IPS DF 6.9 (cell line): ENCODE measurements at regions not wholly inside any gene's neighbourhood (a gene's known extent, or its start where the extent isn't known, plus 50 kb on each side); places are given as distances from the start of the nearest gene placed in this dataset.

Experiments used
- DNase-seq: peaks from one replicate; pipeline ENCODE4 v3.0.0-alpha.2; 2013; ENCODE audit warnings: low read depth, low spot score
- H3K27ac ChIP-seq: one replicate; pipeline ENCODE4 v1.5.1; 2013; ENCODE audit warnings: low read length, control low read depth
- H3K27me3 ChIP-seq: 2 replicates; pipeline ENCODE4 v1.6.1; 2013; ENCODE audit warnings: mild to moderate bottlenecking, low read length; ENCODE audit not compliant: control insufficient read depth, insufficient read depth
- H3K36me3 ChIP-seq: 2 replicates; pipeline ENCODE4 v1.6.1; 2013; ENCODE audit warnings: low read length; ENCODE audit not compliant: control insufficient read depth, insufficient read depth
- H3K4me1 ChIP-seq: 2 replicates; pipeline ENCODE4 v1.6.1; 2013; ENCODE audit warnings: low read length; ENCODE audit not compliant: control insufficient read depth, insufficient read depth
- H3K4me3 ChIP-seq: 2 replicates; pipeline ENCODE4 v1.5.1; 2013; ENCODE audit warnings: mild to moderate bottlenecking, low read length
- H3K9me3 ChIP-seq: 2 replicates; pipeline ENCODE4 v1.6.1; 2013; ENCODE audit warnings: low read length, inconsistent platforms; ENCODE audit not compliant: control insufficient read depth, insufficient read depth
- WGBS: extraction: QIAGEN DNeasy Blood & Tissue Kit; methylation state at CpG from one replicate; pipeline ENCODE4 v1.1.7; 2013; ENCODE audit warnings: mixed read lengths, missing lambda C conversion rate; ENCODE audit not compliant: insufficient read length, insufficient coverage; 5-methylcytosine and 5-hydroxymethylcytosine counted together

DNA sequence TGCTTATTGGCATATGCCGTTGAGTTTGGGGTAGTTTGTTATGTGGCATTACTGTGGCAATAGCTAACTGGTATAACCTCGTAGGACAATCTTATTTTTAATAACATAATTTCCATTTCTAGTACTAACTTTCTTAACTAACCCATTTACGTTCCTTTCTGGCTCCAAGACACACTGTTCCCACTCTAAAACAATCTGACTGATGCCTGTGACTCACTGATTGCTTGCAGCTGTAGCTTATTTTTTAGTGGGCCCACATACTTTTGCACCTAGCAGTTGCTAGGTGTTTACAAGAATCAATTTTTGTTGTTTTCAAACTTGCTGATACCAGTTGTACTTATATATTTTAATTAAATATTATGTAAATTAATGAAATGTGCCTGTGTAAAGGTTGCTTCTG lies 52.2 kb downstream of the FAT3 start:
- Histone ChIP-seq H3K36me3 (no peaks in the 10 kb centered on the region), H3K4me1 (peaks cover 2% of the 10 kb centered on the region; the same call in 1 of the 2 replicates), H3K27ac (no peak overlapping the region), H3K27me3 (no peaks in the 10 kb centered on the region), H3K4me3 (no peak overlapping the region), H3K9me3 (no peaks in the 10 kb centered on the region)
- 100% methylated on average over 1 of the region's 3 CpGs for WGBS
- no peak for DNase-seq

- H3K4me1 ChIP-seq: no peaks in the 10 kb centered on the region; the same call in 1 of the 2 replicates
- H3K36me3 ChIP-seq: no peaks in the 10 kb centered on the region
- H3K27me3 ChIP-seq: no peaks in the 10 kb centered on the region
- no peak for DNase-seq
- H3K27ac ChIP-seq: no peak overlapping the region
- no CpG with 5 or more reads among the region's 1 CpG for WGBS
- H3K4me3 ChIP-seq: no peak overlapping the region
- no peaks in the 10 kb centered on the region for H3K9me3 ChIP-seq
Observed at GRCh38 chr11:92277871-92278270, 53.3 kb downstream of the FAT3 start.

DNA sequence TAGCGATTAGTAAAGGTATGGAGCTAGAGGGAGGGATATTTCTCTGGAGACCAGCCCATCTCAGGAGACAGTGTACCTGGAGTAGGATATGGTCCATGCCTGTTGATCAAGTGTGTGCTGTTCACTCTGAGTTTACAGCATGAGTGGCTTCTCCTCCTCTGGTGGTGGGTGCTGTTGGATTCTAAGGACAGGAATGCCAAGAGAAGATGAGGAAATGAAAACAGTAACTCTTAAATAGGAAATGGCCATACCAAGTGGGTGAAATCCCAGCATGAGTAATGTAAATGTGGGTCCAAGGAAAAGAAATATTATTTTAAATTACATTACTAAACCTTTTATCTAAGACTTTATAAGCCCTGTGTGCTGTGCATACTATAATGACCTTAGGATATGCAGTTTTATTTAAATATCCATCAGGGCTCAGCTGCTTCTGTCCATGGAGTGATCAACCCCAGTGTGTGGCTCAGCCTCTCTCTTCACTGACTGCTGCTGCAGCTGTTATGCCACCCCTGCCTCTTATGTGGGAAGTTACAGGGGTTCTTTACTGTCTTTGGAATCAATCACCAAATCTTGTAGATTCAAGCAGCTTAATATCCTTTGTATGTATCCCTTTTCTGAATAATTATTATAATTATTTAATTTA lies 54.3 kb downstream of the FAT3 start:
- DNase-seq: no peak
- Histone ChIP-seq H3K27ac (no peak overlapping the region), H3K4me1 (no peaks in the 10 kb centered on the region; the same call in 1 of the 2 replicates), H3K4me3 (no peak overlapping the region), H3K36me3 (no peaks in the 10 kb centered on the region), H3K9me3 (no peaks in the 10 kb centered on the region), H3K27me3 (no peaks in the 10 kb centered on the region)
- no CpG with 5 or more reads among the region's 1 CpG for WGBS

DNA sequence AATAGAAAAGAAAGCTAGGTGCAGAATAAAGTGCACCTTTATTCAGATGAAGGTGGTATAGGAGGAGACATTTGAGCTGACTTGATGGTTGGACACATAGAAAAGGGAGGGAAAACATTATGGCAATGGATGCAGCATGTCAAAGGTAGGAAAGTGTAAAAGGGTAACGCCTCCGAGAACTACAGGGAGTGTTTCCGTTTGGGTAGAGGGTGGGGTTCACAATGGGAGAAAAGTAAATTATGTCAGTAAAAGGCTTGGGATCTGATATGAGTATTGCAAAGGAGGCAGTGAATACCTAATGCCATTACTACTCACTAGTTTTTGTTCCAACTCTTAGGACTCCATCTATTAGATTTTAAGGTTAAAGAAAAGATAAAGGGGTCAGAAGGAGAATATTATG lies 59.5 kb downstream of the FAT3 start:
- Histone ChIP-seq H3K4me3 (no peak overlapping the region), H3K36me3 (no peaks in the 10 kb centered on the region), H3K27ac (no peak overlapping the region), H3K9me3 (no peaks in the 10 kb centered on the region), H3K27me3 (no peaks in the 10 kb centered on the region), H3K4me1 (peaks cover 1% of the 10 kb centered on the region; the same call in 1 of the 2 replicates)
- DNase-seq: no peak
- WGBS: no CpG with 5 or more reads among the region's 3 CpGs

DNA sequence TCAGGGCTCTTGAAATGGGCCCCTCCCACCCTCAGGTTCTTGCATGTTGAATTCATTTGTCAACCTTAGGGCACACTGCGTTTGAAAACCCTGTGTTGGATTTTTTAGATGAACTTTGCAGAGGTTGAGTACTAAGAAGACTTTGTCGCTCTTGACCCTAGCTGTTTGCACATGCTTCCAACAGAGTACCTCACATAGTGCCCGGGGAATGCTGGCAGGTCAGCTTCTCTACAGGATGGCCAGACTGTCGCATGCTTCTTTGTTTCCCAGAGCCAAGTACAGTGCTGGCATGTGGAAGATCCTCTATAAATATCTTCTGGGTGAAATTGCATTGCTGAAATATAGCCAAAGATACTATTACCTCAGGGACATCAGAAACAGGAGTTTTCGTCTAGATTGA lies 59.9 kb downstream of the FAT3 start:
- Histone ChIP-seq H3K27me3 (no peaks in the 10 kb centered on the region), H3K9me3 (no peaks in the 10 kb centered on the region), H3K27ac (no peak overlapping the region), H3K4me1 (peaks cover 1% of the 10 kb centered on the region; the same call in 1 of the 2 replicates), H3K4me3 (no peak overlapping the region), H3K36me3 (no peaks in the 10 kb centered on the region)
- no peak for DNase-seq
- no CpG with 5 or more reads among the region's 5 CpGs for WGBS

- Histone ChIP-seq H3K27me3 (no peaks in the 10 kb centered on the region), H3K9me3 (no peaks in the 10 kb centered on the region), H3K36me3 (no peaks in the 10 kb centered on the region), H3K4me1 (peaks cover 1% of the 10 kb centered on the region; the same call in 1 of the 2 replicates), H3K27ac (no peak overlapping the region), H3K4me3 (no peak overlapping the region)
- no peak for DNase-seq
- WGBS: no CpG with 5 or more reads among the region's 5 CpGs
Observed at GRCh38 chr11:92285776-92286175, 61.2 kb downstream of the FAT3 start.

DNA sequence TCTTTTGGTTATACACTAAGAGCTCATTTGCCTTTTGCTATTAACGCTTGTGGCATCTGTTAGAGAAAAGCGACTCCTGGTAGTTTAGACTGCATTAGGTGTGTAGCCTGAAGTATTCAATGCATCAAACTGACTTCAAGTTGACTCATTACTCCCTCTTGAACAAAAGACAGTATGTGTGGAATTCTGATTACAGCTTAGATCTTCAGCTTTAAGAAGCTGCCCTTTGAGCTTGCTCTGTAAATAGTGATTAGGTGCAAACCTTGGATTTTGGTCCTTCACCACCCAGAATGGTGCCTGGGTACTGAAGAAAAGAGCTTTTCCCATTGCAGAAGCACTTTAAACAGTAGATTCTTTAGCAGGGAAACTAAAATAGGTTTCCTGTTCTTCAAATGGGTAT lies 62.1 kb downstream of the FAT3 start:
- H3K36me3 ChIP-seq: no peaks in the 10 kb centered on the region
- H3K27me3 ChIP-seq: no peaks in the 10 kb centered on the region
- no peaks in the 10 kb centered on the region for H3K9me3 ChIP-seq
- no CpG with 5 or more reads among the region's 2 CpGs for WGBS
- no peak for DNase-seq
- H3K4me1 ChIP-seq: peaks cover 1% of the 10 kb centered on the region; the same call in 1 of the 2 replicates
- H3K4me3 ChIP-seq: no peak overlapping the region
- no peak overlapping the region for H3K27ac ChIP-seq

DNA sequence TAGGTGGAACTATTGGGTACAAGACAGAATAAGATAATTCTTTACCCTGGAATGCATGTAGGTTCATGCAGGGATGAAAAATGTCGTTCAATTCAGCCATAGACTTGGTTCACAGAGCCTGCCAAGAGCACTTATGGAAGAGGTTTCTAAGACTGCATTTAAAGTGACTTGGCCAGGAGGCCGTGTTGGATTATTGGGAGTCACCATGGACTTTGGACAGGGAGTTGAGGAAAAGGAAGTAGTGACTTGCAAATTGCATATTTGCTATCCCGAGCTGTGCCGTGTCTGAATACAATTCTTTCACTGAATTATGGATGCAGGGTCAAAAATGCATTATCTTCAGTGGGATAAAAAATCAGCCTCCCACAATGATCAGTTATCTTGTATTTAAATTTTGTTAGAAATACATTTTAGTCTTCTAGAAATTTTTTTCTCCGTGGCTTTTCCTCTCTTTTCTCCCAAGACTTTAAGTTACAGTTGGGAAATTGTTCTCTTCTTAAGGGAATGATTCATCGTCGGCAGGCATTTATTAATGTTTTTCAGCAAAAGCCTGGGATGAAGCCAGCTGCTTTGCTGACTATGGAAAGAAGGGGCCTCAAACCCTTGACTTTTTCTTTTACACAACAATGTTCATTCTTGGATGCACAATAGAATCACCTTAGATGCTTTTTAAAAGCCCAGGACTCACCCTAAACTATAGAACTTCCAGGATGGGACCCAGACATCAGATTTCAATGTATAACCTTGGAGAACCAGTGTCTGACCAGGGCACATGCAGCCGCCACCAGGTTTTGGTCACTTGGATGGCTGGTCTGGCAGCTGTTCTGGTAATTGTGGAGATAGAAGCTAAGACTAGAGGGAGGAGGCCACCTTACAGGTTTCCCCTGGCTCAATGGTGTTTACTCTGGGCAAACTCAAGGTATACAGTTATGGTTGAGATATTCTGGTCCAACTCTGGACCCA lies 70.8 kb downstream of the FAT3 start:
- H3K36me3 ChIP-seq: no peaks in the 10 kb centered on the region
- no CpG with 5 or more reads among the region's 8 CpGs for WGBS
- no peak overlapping the region for H3K27ac ChIP-seq
- no peak for DNase-seq
- H3K4me1 ChIP-seq: 0 out of 2 replicates have a peak, but pooled peaks cover 3% of the 10 kb centered on the region
- no peaks in the 10 kb centered on the region for H3K27me3 ChIP-seq
- no peak overlapping the region for H3K4me3 ChIP-seq
- H3K9me3 ChIP-seq: no peaks in the 10 kb centered on the region

DNA sequence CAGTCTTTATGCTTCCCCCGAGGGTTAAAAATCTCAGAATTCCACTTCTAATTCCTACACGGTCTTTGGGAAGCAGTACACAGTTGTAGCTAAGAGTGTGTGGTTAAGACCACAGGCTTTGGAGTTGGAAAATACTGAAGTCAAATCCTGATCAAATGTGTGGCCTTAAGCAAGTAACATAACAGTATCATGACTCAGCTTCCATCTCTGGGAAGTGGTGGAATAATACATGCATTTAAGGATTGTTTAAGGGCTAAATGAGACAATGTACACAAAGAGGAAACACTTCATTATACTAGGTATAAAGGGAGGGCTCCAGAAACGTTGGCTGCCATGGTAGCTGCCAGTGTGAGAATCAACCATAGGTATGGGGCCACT lies 71.5 kb downstream of the FAT3 start:
- Histone ChIP-seq H3K27me3 (no peaks in the 10 kb centered on the region), H3K36me3 (no peaks in the 10 kb centered on the region), H3K4me3 (no peak overlapping the region), H3K9me3 (no peaks in the 10 kb centered on the region), H3K27ac (no peak overlapping the region), H3K4me1 (peaks cover 3% of the 10 kb centered on the region; the same call in 1 of the 2 replicates)
- WGBS: no CpG with 5 or more reads among the region's 3 CpGs
- no peak for DNase-seq

- H3K4me1 ChIP-seq: peaks cover 4% of the 10 kb centered on the region
Observed at GRCh38 chr11:92297567-92298553, 73.2 kb downstream of the FAT3 start.

More at GRCh38 chr11:92297567-92298553, 73.2 kb downstream of the FAT3 start:
- Histone ChIP-seq H3K27ac (no peak overlapping the region), H3K9me3 (no peaks in the 10 kb centered on the region), H3K4me3 (no peak overlapping the region), H3K36me3 (no peaks in the 10 kb centered on the region), H3K27me3 (no peaks in the 10 kb centered on the region)
- DNase-seq: no peak
- no CpG with 5 or more reads among the region's 3 CpGs for WGBS
